ENCODE measurements at regions not wholly inside any gene's neighbourhood (a gene's known extent, or its start where the extent isn't known, plus 50 kb on each side); places are given as distances from the start of the nearest gene placed in this dataset.

- TF ChIP-seq, protein P1, sequence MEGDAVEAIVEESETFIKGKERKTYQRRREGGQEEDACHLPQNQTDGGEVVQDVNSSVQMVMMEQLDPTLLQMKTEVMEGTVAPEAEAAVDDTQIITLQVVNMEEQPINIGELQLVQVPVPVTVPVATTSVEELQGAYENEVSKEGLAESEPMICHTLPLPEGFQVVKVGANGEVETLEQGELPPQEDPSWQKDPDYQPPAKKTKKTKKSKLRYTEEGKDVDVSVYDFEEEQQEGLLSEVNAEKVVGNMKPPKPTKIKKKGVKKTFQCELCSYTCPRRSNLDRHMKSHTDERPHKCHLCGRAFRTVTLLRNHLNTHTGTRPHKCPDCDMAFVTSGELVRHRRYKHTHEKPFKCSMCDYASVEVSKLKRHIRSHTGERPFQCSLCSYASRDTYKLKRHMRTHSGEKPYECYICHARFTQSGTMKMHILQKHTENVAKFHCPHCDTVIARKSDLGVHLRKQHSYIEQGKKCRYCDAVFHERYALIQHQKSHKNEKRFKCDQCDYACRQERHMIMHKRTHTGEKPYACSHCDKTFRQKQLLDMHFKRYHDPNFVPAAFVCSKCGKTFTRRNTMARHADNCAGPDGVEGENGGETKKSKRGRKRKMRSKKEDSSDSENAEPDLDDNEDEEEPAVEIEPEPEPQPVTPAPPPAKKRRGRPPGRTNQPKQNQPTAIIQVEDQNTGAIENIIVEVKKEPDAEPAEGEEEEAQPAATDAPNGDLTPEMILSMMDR (IDR thresholded peaks at IDR 0.05): no peak
- TF ChIP-seq, protein P2, sequence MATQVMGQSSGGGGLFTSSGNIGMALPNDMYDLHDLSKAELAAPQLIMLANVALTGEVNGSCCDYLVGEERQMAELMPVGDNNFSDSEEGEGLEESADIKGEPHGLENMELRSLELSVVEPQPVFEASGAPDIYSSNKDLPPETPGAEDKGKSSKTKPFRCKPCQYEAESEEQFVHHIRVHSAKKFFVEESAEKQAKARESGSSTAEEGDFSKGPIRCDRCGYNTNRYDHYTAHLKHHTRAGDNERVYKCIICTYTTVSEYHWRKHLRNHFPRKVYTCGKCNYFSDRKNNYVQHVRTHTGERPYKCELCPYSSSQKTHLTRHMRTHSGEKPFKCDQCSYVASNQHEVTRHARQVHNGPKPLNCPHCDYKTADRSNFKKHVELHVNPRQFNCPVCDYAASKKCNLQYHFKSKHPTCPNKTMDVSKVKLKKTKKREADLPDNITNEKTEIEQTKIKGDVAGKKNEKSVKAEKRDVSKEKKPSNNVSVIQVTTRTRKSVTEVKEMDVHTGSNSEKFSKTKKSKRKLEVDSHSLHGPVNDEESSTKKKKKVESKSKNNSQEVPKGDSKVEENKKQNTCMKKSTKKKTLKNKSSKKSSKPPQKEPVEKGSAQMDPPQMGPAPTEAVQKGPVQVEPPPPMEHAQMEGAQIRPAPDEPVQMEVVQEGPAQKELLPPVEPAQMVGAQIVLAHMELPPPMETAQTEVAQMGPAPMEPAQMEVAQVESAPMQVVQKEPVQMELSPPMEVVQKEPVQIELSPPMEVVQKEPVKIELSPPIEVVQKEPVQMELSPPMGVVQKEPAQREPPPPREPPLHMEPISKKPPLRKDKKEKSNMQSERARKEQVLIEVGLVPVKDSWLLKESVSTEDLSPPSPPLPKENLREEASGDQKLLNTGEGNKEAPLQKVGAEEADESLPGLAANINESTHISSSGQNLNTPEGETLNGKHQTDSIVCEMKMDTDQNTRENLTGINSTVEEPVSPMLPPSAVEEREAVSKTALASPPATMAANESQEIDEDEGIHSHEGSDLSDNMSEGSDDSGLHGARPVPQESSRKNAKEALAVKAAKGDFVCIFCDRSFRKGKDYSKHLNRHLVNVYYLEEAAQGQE (IDR thresholded peaks at IDR 0.05; ENCODE audit: insufficient read depth in 1 of 2, low read depth in 2 of 2, low read length in 1 of 2): no peak
- no peak for TF ChIP-seq SIN3A (IDR thresholded peaks at IDR 0.05; ENCODE audit: borderline replicate concordance, insufficient read depth, low read depth, low read length)
Observed at GRCh38 chr1:104854529-104854928, 1104.8 kb downstream of the AMY1C start.

Measured in Panc1 (cell line).